ENCODE measurements at regions not wholly inside any gene's neighbourhood (a gene's known extent, or its start where the extent isn't known, plus 50 kb on each side); places are given as distances from the start of the nearest gene placed in this dataset.
A peak's percentile ranks its signal among the peaks of the same experiment; 100 is the strongest.

GRCh38 chr1:94734963-94735901 lies 84.9 kb upstream of the SLC44A3 start:
- no peak for TF ChIP-seq CTCF (IDR thresholded peaks at IDR 0.05; ENCODE audit: insufficient read depth, low read depth, low read length, missing control alignments)
- peak; percentile 82 for DNase-seq (ENCODE audit: low read depth)
- no peak overlapping the region for H3K4me3 ChIP-seq (ENCODE audit: low read length)

- H3K4me3 ChIP-seq (ENCODE audit: low read length): no peak overlapping the region
- TF ChIP-seq CTCF (IDR thresholded peaks at IDR 0.05; ENCODE audit: insufficient read depth, low read depth, low read length, missing control alignments): no peak
- no peak for DNase-seq (ENCODE audit: low read depth)
Measured at GRCh38 chr1:94731891-94732290, 88.3 kb upstream of the SLC44A3 start.

- no peak for TF ChIP-seq CTCF (IDR thresholded peaks at IDR 0.05; ENCODE audit: insufficient read depth, low read depth, low read length, missing control alignments)
- no peak overlapping the region for H3K4me3 ChIP-seq (ENCODE audit: low read length)
- no peak for DNase-seq (ENCODE audit: low read depth)
Measured at GRCh38 chr1:94730450-94730849, 89.7 kb upstream of the SLC44A3 start.

GRCh38 chr1:94729267-94729666 lies 90.9 kb upstream of the SLC44A3 start:
- no peak for TF ChIP-seq CTCF (IDR thresholded peaks at IDR 0.05; ENCODE audit: insufficient read depth, low read depth, low read length, missing control alignments)
- no peak overlapping the region for H3K4me3 ChIP-seq (ENCODE audit: low read length)
- DNase-seq (ENCODE audit: low read depth): no peak

- no peak for TF ChIP-seq CTCF (IDR thresholded peaks at IDR 0.05; ENCODE audit: insufficient read depth, low read depth, low read length, missing control alignments)
- peak; percentile 96 for DNase-seq (ENCODE audit: low read depth)
- H3K4me3 ChIP-seq (ENCODE audit: low read length): no peak overlapping the region
Measured at GRCh38 chr1:94727846-94728715, 92.1 kb upstream of the SLC44A3 start.

GRCh38 chr1:94726981-94727685 lies 93.0 kb upstream of the SLC44A3 start:
- H3K4me3 ChIP-seq (ENCODE audit: low read length): no peak overlapping the region
- DNase-seq (ENCODE audit: low read depth): no peak
- no peak for TF ChIP-seq CTCF (IDR thresholded peaks at IDR 0.05; ENCODE audit: insufficient read depth, low read depth, low read length, missing control alignments)
